AG04450 (cell line): ENCODE measurements at regions not wholly inside any gene's neighbourhood (a gene's known extent, or its start where the extent isn't known, plus 50 kb on each side); places are given as distances from the start of the nearest gene placed in this dataset.

Experiments
- CTCF ChIA-PET: fragments of 300-600, 350-600 bp; formaldehyde crosslinking; extraction: SDS; loops from one replicate; lab custom pipeline; 2022; ENCODE audit warnings: antibody characterized with exemption, inconsistent platforms; lab: Charles Lee
- POLR2A ChIA-PET: fragments of 350-600 bp; formaldehyde crosslinking; extraction: SDS; loops from one replicate; lab custom pipeline; 2021; ENCODE audit warnings: antibody characterized with exemption, inconsistent platforms; lab: Yijun Ruan, JAX
- DNase-seq: peaks from one replicate; pipeline ENCODE4 v3.0.0-alpha.2; 2011; ENCODE audit warnings: low read depth, low spot score
- H3K27ac ChIP-seq: one replicate; pipeline ENCODE4 v1.5.1; 2012; ENCODE audit warnings: low read depth, low read length, control low read depth
- H3K27me3 ChIP-seq: one replicate; pipeline ENCODE4 v1.6.0; 2012; ENCODE audit warnings: low read length; ENCODE audit not compliant: control insufficient read depth, insufficient read depth
- H3K4me3 ChIP-seq: 2 replicates; pipeline ENCODE4 v1.5.1; 2011; ENCODE audit warnings: mild to moderate bottlenecking, low read depth, low read length, control low read depth
- H3K9me3 ChIP-seq: 2 replicates; pipeline ENCODE4 v1.5.1; 2012; ENCODE audit warnings: low read length; ENCODE audit not compliant: control insufficient read depth, insufficient read depth
- CTCF ChIP-seq: IDR thresholded peaks from 2 replicates; pipeline ENCODE4 v1.5.1; 2011; ENCODE audit warnings: low read depth, low read length, control low read depth, inconsistent platforms

- Histone ChIP-seq H3K27ac (no peak overlapping the region), H3K4me3 (no peak overlapping the region), H3K9me3 (no peaks in the 10 kb centered on the region), H3K27me3 (no peaks in the 10 kb centered on the region)
- ChIA-PET CTCF (no interaction called here), POLR2A (no interaction called here)
- no peak for DNase-seq
- no peak for TF ChIP-seq CTCF
Measured at GRCh38 chr5:21140987-21141386, 1153.0 kb upstream of the CDH18 start.

- no peak for TF ChIP-seq CTCF
- ChIA-PET CTCF (no interaction called here), POLR2A (no interaction called here)
- Histone ChIP-seq H3K27ac (no peak overlapping the region), H3K9me3 (no peaks in the 10 kb centered on the region), H3K4me3 (no peak overlapping the region), H3K27me3 (no peaks in the 10 kb centered on the region)
- no peak for DNase-seq
Measured at GRCh38 chr5:21126236-21126635, 1138.2 kb upstream of the CDH18 start.

- no peak for DNase-seq
- no peaks in the 10 kb centered on the region for H3K9me3 ChIP-seq
- TF ChIP-seq CTCF, result no peak
- no peak overlapping the region for H3K27ac ChIP-seq
- no peak overlapping the region for H3K4me3 ChIP-seq
- no peaks in the 10 kb centered on the region for H3K27me3 ChIP-seq
- ChIA-PET POLR2A (no interaction called here), CTCF (no interaction called here)
Measured at GRCh38 chr5:21125238-21125983, 1137.4 kb upstream of the CDH18 start.

- no peak for DNase-seq
- Histone ChIP-seq H3K27ac (no peak overlapping the region), H3K4me3 (no peak overlapping the region), H3K9me3 (no peaks in the 10 kb centered on the region; the same call in 1 of the 2 replicates), H3K27me3 (no peaks in the 10 kb centered on the region)
- POLR2A ChIA-PET, result no interaction called here
- no peak for TF ChIP-seq CTCF
- CTCF ChIA-PET, result no interaction called here
Measured at GRCh38 chr5:21121213-21121612, 1133.2 kb upstream of the CDH18 start.

- DNase-seq, result no peak
- CTCF ChIA-PET, result no interaction called here
- Histone ChIP-seq H3K9me3 (peaks cover 2% of the 10 kb centered on the region; the same call in 1 of the 2 replicates), H3K27ac (no peak overlapping the region), H3K4me3 (no peak overlapping the region), H3K27me3 (no peaks in the 10 kb centered on the region)
- POLR2A ChIA-PET, result no interaction called here
- TF ChIP-seq CTCF, result no peak
Measured at GRCh38 chr5:21097661-21098060, 1109.7 kb upstream of the CDH18 start.
